Hepatic stellate cell (primary cell): ENCODE measurements at regions not wholly inside any gene's neighbourhood (a gene's known extent, or its start where the extent isn't known, plus 50 kb on each side); places are given as distances from the start of the nearest gene placed in this dataset.

ENCODE experiments used
- DNase-seq: peaks from one replicate; pipeline ENCODE4 v3.0.0; 2011; ENCODE audit warnings: low spot score

DNA sequence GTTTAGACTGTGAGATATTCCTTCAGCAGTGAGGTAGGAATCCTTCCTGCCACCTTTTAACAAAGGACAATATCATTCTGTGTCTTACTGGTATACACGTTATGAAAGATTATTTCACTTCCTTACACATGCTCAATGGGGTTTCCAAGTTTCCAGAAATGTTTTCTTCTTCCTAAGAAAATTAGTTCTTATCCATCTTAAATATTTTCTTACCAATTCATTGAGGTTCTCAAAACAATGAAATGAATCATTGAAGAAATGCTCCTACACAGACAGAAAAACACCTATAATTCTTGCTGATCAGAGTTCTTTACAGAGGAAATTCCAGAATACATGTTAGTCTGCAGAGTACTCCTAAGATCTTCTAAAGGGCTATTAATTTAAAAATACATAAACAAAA lies 51.4 kb upstream of the SEC61G start:
- no peak for DNase-seq

DNA sequence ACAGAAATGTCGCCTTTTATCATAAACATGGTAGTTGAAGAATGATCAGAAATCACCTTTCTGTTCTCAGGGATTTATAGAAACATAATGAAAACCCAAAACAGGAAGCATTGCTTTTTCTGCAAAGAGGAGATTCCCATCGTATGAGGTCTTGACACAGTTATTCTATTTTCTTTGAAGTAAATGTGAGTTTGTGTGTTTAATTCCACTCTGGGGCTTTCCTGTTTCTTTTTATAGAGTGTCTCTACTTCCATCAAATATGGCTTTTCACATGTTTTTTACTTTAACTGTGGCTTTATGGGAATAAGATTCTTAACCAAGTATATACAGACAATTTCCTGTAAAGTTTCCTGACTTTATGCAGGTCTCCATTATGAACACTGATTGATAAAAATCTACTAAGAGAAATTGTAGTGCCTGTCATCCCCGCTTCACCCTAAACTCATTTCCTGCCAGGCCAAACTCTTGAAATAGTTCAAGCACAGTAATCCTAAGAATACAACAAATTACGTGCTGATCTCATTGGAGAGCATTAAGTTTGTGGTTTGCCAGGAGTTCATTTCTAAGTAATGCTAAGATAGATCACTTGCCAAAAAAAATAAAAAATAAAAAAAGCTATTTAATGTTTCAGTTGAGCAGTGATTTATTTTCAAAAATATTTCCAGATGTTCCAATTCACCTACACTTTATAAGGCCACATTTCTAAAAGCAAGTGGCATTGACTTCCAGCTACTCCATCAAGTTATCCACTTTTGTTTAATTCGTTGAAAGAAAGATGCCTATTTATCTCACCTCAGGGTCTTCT lies 52.2 kb upstream of the SEC61G start:
- peak; percentile 42 for DNase-seq

DNA sequence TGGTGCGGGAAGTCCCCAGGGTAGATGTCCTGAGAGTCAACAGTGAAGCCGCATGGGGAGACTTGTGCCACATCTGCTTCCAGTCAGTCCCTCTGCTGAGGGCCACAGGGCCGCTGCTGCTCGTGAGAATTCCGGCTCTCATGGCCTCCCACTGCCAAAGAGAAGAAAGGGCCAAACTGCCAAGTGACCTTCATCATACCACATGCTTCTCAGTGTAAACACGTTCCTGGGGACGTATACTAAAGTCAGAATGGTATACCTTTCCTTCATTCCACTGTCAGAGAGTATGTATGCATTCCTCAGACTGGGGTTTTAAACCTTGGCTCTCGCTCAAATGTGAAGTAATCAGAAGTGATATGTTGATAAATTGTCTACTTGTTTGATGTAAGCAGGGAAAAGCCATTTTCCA lies 52.8 kb upstream of the SEC61G start:
- peak; percentile 32 for DNase-seq

DNA sequence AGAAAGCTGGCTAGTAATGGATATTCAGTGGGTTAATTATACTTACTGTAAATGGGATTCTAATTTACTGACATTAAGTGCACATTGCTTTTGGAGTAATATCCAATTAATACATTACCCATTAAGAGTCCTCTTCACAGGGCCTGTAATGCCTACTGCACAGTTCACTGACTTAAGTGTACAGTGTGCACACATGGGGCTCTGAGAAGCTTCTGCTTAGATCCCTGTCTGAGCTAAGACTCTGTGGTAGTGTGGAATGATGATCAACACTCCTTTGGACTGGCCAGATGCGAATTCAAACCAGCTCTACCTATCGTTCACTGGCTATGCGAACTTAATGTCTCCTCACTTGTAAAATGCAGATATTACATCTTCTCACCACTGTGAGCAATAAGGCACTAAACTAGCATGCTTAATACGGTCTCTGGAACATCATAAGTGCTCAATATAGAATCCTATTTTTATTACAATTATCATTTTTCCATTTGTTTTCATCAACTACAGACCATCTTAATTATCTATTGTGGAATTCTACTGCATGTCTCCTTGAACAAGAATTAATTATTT lies 53.8 kb upstream of the SEC61G start:
- no peak for DNase-seq

DNA sequence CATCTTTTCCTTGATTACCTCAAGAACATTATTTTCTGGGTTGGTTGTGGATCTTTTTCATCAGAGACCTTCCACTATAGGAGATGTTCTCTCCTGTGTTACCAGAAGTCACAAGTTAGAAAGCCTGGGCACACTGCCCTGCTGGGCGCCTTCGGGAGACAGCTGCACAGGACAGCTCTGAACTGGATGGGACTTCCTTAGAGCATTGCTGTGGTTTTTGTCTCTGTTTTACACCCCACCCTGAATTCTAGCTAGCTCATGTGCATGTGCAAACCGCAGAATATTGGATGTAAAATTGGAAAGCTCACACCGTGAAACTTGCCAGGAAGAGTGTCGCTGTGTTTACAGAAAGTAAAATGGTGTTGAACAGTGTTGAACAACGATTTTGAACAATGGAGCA lies 54.4 kb upstream of the SEC61G start:
- no peak for DNase-seq

DNA sequence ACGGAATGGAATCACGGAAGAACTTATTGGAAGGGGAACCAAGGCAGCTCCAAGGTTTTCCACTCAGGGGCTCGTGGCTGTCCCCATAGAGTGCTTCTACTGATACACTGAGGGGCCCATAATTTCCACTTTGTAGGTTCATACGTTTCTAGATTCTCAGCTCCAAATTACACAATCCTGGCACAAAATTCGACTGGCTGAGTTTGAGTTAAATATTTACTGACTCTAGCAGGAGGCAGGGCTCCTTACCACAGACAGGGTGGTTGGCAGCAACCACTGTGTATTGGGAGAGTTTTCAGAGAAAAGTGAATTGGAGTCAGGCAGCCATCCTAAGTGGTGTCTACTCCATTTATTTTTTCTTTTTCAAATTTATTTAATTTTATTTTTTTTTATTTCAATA lies 55.4 kb upstream of the SEC61G start:
- DNase-seq, result no peak

DNA sequence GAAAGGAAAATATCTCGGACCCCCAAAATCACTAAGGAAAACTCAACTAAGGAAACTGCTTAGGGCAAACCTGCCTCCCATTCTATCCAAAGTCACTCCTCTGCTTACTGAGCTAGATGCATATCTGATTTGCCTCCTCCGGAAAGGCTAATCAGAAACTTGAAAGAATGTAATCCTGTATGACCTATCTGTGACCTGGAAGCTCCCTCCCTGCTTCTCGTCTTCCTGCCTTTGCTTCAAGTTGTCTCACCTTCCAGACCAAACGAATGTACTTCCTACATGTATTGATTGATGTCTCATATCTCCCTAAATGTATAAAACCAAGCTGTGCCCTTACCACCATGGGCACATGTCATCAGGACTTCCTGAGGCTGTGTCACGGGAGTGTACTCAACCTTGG lies 58.1 kb upstream of the SEC61G start:
- no peak for DNase-seq

DNA sequence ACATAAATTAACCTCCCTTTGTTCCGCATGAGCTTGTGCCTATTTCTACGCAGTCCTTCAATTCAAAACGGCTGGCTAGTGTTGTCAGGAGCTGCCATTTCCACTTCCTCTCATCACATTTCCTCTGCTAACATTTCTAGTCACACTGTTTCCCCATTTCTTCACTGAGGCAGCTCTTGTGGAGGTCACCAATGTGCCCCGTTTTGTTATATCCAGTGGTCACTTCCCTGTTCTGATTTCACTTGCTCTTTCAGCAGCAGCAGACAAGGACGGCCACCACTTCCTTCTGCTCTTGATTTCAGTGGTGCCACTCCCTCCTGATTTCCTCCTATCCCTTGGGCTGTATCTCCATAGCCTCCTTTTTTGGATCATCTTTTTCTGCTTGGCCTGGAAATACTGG lies 64.8 kb upstream of the SEC61G start:
- no peak for DNase-seq

DNA sequence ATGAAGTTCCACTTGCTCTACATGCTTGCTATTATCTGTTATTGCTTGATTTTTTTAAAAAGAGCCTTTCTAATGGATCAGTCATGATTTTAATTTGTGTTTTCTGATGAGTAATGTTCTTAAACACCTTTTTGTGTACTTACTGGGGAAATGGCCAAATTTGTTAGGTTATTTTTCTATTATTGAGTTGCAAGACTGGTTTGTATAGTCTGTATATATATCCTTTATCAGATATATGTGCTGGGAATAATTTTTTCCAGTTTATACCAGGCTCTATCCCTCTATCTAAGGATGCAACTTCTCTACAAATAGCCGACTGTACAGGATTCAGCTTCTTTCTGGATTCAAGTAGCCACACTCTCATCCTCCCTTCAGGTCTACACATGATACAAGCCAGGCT lies 65.6 kb upstream of the SEC61G start:
- no peak for DNase-seq

DNA sequence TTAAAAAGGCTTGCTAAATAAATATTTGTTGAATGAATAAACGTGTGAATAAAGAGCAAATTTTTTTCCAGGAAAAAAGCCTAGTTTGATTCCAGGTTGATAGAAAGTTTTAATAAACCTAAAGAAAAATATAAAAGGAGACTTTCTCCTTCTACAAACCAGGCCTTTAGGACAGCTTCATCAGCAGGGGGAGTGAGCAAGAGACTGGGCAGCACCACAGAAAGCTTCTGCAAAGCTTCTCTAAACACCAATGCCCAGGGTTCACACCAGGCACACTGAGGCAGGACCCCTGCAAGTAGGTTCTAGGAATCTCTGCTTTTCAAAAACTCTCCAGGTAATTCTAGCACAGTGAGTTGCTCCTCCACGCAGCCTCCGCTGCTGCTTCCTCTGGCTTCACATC lies 66.4 kb upstream of the SEC61G start:
- no peak for DNase-seq

DNA sequence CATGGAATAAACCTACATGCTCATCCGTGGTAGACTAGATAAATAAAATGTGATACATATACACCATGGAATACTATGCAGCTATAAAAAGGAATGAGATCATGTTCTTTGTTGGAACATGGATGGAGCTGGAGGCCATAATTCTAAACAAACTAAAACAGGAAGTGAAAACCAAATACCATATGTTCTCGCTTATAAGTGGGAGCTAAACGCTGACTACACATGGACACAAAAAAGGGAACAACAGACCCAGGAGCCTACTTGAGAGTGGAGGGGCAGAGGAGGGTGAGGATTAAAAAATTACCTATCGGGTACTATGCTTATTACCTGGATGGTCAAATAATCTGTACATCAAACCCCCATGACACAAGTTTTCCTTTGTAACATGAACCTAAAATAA lies 68.7 kb upstream of the SEC61G start:
- no peak for DNase-seq

DNA sequence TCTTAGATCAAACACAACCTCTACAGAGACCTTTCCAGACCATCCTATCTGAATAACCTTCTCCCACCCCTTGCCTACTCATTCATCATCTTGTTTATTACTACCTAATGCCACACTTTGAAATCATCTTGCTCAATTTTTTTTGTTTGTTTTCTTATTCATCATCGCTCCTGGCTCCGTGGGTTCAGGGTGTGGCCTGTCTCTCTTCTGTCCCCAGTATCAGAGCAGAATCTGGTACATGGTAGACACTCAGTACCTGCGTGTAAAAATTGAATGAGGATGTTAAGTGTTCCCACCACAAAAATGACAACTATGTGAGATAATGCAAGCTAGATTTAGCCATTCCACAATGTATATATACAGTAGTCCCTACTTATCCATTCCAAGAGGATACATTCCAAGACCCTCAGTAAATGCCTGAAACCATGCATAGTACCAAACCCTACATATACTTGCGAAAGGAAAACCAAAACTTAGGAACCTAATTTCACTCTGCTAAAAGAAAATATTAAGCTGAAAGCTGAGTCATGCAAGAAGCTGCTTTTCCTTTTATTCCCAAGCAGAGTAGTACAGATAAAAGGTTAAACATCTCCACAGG lies 72.1 kb upstream of the SEC61G start:
- no peak for DNase-seq

DNA sequence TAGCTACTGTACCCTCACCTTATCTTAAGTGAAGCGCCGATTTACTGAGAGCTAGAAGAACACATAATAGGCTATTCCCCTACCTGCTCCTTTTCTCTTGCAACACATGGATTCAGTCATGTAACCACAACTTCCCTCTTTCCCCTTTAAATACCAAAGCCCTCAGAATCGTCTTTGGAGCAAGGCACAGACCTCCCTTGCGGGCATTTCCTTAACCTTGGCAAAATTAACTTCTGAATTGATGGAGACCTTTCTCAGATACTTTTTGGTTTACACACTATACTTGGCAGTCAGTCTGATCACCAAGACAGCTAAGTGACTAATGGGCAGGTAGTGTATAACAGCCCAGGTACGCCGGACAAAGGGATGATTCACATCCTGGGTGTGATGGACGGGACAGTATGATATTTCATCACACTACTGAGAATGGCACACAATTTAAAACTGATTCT lies 72.7 kb upstream of the SEC61G start:
- DNase-seq, result no peak

DNA sequence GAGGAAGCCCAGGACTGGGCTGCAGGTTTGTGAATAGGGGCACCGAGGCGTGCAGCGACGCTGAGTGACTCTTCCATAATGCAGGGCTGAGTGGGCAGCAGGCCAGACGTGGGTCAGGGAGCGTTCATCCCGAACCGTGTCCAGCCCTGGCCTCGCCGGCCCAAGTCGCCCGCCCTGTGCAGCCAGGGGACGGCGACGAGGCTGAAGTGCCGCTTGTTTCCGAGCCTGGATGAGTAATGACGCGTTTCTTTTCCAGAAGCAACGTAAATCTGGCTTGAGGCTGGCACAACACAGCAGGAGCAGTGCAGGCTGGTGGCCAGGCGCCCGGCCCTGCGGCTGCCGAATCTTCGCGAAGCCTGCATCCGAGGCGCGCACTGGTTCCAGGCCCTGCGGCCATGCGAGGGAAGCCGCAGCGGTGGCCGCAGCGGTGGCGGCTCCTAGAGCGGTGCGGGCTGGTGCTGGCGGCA lies 74.0 kb upstream of the SEC61G start:
- no peak for DNase-seq

DNA sequence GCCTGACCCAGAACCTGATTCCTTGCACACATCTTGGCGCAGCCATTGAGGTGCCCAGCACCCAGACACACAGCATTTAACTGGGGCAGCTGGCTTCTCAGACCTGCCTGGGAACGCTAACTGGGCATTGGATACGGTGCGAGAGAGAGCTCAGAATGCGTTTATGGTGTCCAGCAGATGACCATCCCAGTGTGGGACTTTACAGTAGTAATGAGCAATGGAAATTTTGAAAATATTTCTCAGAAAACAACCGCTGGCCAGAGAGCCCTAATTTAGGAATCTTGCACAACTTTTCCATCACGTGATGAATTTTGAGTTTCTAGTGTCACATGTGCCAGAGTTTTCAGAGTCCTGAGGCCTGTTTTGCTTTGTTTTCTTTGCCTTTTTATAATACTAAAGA lies 78.2 kb upstream of the SEC61G start:
- DNase-seq, result no peak

DNA sequence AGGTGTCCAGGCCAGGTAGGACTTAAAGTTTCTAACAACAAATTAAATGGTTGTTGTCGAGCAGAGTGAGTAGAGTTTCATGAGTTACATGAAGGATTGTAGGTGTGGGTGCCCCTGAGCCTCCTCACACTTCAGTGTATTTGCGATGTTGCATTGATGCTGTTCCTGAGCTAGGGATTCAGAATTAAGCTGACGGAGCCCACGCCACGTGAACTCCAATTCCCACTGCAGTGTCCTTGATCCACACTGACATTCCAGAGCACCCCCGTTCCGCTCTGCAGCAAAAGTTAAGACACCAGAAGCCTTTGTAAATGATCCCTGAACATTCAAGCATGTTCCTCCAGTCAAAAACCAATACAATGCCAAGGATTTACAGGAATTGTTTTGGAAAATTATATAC lies 78.8 kb upstream of the SEC61G start:
- DNase-seq, result no peak

DNA sequence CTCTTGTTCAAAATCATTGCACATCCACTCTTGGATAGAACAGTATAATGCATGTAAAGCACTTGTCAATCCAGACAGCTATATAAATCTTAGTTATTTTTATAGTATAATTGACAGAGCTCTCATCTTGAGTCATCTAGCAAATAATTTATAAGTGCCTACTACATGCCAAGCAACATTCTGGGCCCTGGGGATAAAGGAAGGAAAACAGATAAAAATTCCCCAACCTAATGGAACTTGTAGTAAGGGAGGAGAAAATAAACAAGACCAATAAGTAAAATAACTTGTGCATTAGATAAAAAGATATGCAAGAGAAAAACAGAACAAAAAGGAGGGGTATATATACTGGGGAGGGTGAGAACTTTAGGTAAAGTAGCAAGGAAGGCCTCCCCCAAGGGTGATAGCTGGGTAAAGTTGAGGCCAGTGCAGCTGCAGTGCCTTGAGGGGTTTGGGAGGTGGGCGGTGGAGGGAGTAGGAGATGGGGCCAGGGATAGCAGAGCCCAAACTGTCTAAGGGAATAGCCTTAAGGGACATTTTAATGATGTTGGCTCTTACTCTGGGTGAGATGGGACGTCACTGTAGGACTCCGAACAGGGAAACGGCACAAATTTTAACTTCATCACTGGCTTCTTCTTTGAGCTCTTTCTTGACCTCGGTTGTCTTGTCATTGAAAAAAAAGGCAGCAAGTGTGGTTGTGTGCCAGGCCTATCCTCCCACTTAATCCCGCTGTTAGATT lies 79.3 kb upstream of the SEC61G start:
- DNase-seq, result no peak

DNA sequence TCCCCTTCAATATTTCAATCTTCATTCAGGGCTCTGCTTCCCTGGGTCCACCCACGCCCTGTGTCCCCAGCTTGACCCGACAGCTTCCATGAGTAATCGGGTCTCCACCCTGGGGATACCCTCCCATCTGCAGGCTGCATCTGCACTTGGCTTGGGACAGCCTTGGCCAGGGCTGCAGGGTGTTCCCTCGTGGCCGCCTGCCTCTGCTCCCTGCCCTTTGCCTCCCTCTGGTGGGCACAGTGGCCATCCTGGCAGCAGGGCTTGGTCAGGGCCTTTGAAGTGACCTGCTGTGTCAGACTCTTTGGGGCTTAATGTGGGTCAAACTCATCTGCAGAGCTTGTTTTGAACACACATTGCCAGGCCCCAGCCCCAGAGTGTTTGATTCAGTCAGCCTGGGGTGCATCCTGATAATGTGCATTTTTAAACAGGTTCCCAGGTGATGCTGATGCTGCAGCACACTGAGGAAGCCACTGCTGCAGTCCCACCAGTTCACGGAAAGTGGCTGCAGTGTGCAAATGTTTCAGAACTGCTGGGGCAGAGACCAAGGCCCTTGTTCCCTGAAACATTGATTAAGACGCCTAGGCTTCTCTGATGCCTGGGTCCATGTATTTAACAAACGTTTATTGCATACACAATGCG lies 80.7 kb upstream of the SEC61G start:
- peak; percentile 47 for DNase-seq

DNA sequence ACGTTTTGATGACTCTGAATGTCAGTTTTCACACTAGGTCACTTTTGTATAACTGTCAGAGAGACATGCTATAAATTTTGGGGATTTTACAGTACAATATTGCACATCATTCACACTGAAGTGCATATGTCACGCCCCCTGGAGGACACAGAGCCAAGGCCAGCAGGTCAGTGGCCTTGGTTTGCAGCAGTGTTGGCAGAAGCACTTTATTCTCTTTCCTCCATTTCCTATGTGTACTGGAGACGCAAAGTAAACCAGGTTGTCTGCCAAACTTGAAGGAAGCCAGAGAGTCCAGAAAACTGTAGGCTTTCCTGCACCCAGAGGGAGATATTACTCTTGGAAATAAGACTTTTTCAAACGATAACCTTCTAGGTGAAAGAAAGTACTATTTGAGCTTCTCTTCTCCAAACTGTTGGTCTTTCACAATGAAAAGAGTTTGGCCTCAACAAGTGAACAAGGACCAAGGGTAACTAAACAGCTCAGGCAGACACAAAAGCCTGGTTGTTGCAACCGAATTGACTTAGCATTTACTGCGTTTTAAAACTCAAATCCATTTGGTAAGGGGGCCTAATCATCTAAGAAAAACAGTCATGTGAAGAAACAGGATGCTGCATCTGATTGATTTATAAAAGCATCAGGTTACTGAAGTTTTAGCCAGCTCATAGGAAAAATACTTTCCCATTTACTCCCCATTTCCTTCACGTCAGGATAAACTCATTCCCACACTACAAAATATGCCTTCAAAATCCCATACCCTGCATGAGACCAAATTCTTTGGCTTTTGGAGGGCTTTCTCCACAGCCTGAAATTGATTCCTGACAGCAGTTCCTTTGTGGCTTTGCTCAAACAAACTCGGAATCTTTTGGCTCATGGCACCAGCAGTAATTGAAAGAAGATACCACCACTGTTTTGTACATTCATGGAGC lies 83.0 kb upstream of the SEC61G start:
- DNase-seq, result no peak

DNA sequence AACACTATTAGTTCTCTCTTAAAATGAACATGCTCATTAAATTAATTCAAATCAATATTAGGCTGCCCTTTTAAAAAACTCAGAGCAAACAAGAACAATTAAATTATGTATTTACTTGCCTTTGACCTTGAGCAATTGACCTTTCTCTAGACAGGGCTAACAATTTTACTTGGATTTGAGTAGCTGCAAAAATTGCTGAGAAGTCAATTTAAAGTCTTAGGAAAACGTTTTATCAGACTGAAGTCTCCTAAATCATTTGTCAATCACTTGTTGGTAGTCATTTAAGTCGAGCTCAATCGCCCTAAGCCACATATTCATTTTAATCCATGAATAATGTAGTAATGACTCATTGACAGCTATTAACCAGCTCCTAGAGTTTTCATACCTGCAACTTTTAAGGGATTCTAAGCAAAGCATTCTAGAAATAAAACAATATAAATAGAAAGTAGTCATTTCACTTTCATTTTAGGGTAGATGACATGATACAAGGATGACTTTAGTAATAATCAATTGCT lies 84.9 kb upstream of the SEC61G start:
- DNase-seq, result no peak

DNA sequence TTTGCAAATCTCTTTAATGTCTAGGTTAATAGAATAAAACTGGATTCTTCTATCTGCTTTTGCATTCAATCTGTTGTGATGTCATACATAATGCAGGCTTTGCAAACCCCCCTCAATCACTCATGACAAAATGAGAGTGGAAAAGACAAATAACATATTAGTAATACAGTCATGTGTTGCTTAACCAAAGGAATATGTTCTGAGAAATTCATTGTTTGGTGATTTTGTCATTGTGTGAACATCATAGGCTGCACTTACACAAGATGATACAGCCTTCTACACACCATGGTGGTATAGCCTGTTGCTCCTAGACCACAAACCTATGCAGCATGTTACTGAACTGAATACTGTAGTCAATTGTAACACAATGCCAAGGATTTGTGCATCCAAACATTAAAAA lies 87.3 kb upstream of the SEC61G start:
- no peak for DNase-seq
